B cell (primary cell): ENCODE measurements at regions not wholly inside any gene's neighbourhood (a gene's known extent, or its start where the extent isn't known, plus 50 kb on each side); places are given as distances from the start of the nearest gene placed in this dataset.

ENCODE experiments used
- ATAC-seq: fragments of 200-7000 bp; cut with Tn5 transposase; one replicate; pipeline ENCODE4 v1.10.0; 2021; ENCODE audit warnings: low read depth, mild to moderate bottlenecking, moderate number of reproducible peaks, moderate library complexity
- CTCF ChIA-PET: fragments of 350-600 bp; sonication (Branson Sonifier 250); formaldehyde crosslinking; loops from one replicate; lab custom pipeline; 2021; ENCODE audit warnings: antibody characterized with exemption, inconsistent platforms; lab: Charles Lee
- POLR2A ChIA-PET: fragments of 350-600 bp; sonication (Branson Sonifier 250); formaldehyde crosslinking; loops from one replicate; lab custom pipeline; 2021; ENCODE audit warnings: antibody characterized with exemption; lab: Charles Lee
- DNase-seq: peaks from one replicate; pipeline ENCODE4 v3.0.0; 2013
- H2AFZ ChIP-seq: 2 replicates; pipeline ENCODE4 v1.6.1; 2012; ENCODE audit warnings: mild to moderate bottlenecking, low read depth, low read length; ENCODE audit not compliant: insufficient read depth, poor library complexity, severe bottlenecking
- H3K27ac ChIP-seq, 2 donors: 1 replicate in 1 of 2; 2 replicates in 1 of 2; pipeline ENCODE4 v1.5.1; 2012 to 2013; ENCODE audit warnings: low read length in 2 of 2, mild to moderate bottlenecking in 2 of 2, moderate library complexity in 1 of 2
- H3K27me3 ChIP-seq, 4 experiments: fragments of 200-600 bp in 1 of 4; sonication (generic) in 1 of 4; replicated peaks in 1 of 4; 1 replicate in 2 of 4; 2 replicates in 2 of 4; pipeline versions ENCODE4 v1.6.1 to v1.7.0; 2013 to 2016; ENCODE audit warnings: low read length in 3 of 4, mild to moderate bottlenecking in 2 of 4, mixed read lengths in 1 of 4, moderate library complexity in 1 of 4; ENCODE audit not compliant: insufficient read depth in 4 of 4, control insufficient read depth in 3 of 4; ENCODE audit errors: control extremely low read depth in 1 of 4
- H3K36me3 ChIP-seq, 2 experiments: replicated peaks in 1 of 2; 1 replicate in 1 of 2; 2 replicates in 1 of 2; pipeline versions ENCODE4 v1.6.1 to v1.7.1; 2013; ENCODE audit warnings: low read length in 1 of 2; ENCODE audit not compliant: insufficient read depth in 2 of 2, control insufficient read depth in 1 of 2; ENCODE audit errors: control extremely low read depth in 1 of 2, extremely low read depth in 1 of 2
- H3K4me1 ChIP-seq, 2 donors: fragments of 200-600 bp in 1 of 2; sonication (generic) in 1 of 2; 1 replicate in 1 of 2; 2 replicates in 1 of 2; pipeline versions ENCODE4 v1.5.1 to v1.6.1; 2013 to 2017; ENCODE audit warnings: low read length in 2 of 2; ENCODE audit not compliant: control insufficient read depth in 2 of 2, insufficient read depth in 2 of 2
- H3K4me2 ChIP-seq: replicated peaks from 2 replicates; pipeline ENCODE3; 2012; ENCODE audit warnings: mild to moderate bottlenecking, low read depth, low read length; ENCODE audit not compliant: poor library complexity, severe bottlenecking
- H3K4me3 ChIP-seq, 5 experiments: fragments of 200-600 bp in 1 of 5; sonication (generic) in 1 of 5; 1 replicate in 3 of 5; 2 replicates in 2 of 5; pipeline versions ENCODE4 v1.5.1 to v1.7.0; 2011 to 2016; ENCODE audit warnings: low read length in 4 of 5, mild to moderate bottlenecking in 4 of 5, low read depth in 2 of 5, control low read depth in 1 of 5, moderate library complexity in 1 of 5; ENCODE audit not compliant: insufficient read depth in 1 of 5; ENCODE audit errors: control extremely low read depth in 1 of 5, extremely low read depth in 1 of 5
- H3K79me2 ChIP-seq: fragments of 200-600 bp; sonication (generic); one replicate; pipeline ENCODE4 v1.6.0; 2016; ENCODE audit warnings: low read length; ENCODE audit not compliant: control insufficient read depth, insufficient read depth
- H3K9ac ChIP-seq: fragments of 200-600 bp; sonication (generic); 2 replicates; pipeline ENCODE4 v1.6.1; 2017; ENCODE audit warnings: mild to moderate bottlenecking, low read length, moderate library complexity
- H3K9me3 ChIP-seq, 3 donors: one replicate each; pipeline versions ENCODE4 v1.6.1 to v1.7.1; 2013; ENCODE audit warnings: low read length in 2 of 3; ENCODE audit not compliant: control insufficient read depth in 2 of 3, insufficient read depth in 1 of 3; ENCODE audit errors: control extremely low read depth in 1 of 3
- H4K20me1 ChIP-seq: 2 replicates; pipeline ENCODE4 v1.6.0; 2012; ENCODE audit warnings: mild to moderate bottlenecking, low read length; ENCODE audit not compliant: insufficient read depth, control insufficient read depth, poor library complexity, severe bottlenecking
- H3K27ac Mint-ChIP-seq: one replicate; pipeline ENCODE4 v1.8.0; 2021; ENCODE audit warnings: mixed read lengths
- H3K27me3 Mint-ChIP-seq: one replicate; pipeline ENCODE4 v1.8.0; 2021; ENCODE audit warnings: mixed read lengths
- H3K4me1 Mint-ChIP-seq: one replicate; pipeline ENCODE4 v1.8.0; 2021; ENCODE audit warnings: mixed read lengths
- H3K4me3 Mint-ChIP-seq: one replicate; pipeline ENCODE4 v1.8.0; 2021; ENCODE audit warnings: mixed read lengths
- H3K9me3 Mint-ChIP-seq: one replicate; pipeline ENCODE4 v1.8.0; 2022; ENCODE audit warnings: mixed read lengths; ENCODE audit not compliant: insufficient read depth
- CTCF ChIP-seq: fragments of 200-600 bp; IDR thresholded peaks from one replicate; pipeline ENCODE4 v1.8.0; 2022; ENCODE audit warnings: antibody characterized with exemption, mild to moderate bottlenecking
- EZH2 ChIP-seq: IDR thresholded peaks from 2 replicates; pipeline ENCODE4 v1.6.1; 2012; ENCODE audit warnings: borderline replicate concordance, low read depth, mild to moderate bottlenecking, moderate library complexity, low read length; ENCODE audit not compliant: insufficient read depth, poor library complexity, severe bottlenecking
- WGBS: methylation state at CpG from one replicate; pipeline ENCODE4 v1.1.5; 2013; ENCODE audit warnings: missing lambda C conversion rate; ENCODE audit not compliant: insufficient coverage; 5-methylcytosine and 5-hydroxymethylcytosine counted together
- intact Hi-C: fragments of 100-400 bp; cut with micrococcal nuclease; formaldehyde crosslinking; loops from one replicate; pipeline ENCODE4 v1.10.0; 2022

GRCh38 chr10:10727812-10728211, 289.9 kb upstream of the CELF2 start:
- Mint-ChIP-seq H3K4me1 (no peaks in the 10 kb centered on the region), H3K27me3 (peaks cover 4% of the 10 kb centered on the region), H3K9me3 (no peaks in the 10 kb centered on the region), H3K4me3 (no peak overlapping the region), H3K27ac (no peak overlapping the region)
- H3K9me3 ChIP-seq = no peaks in the 10 kb centered on the region
- DNase-seq (no peak), ATAC-seq (no peak)
- H3K27ac ChIP-seq = no peak overlapping the region
- no peak overlapping the region for H3K4me3 ChIP-seq
- CTCF ChIA-PET = no interaction called here
- H3K79me2 ChIP-seq = no peaks in the 10 kb centered on the region
- H3K36me3 ChIP-seq = no peaks in the 10 kb centered on the region
- POLR2A ChIA-PET = no interaction called here
- H4K20me1 ChIP-seq = no peaks in the 10 kb centered on the region
- 97% methylated on average over 3 of the region's 5 CpGs for WGBS
- H3K9ac ChIP-seq = no peak overlapping the region
- H3K4me1 ChIP-seq = no peaks in the 10 kb centered on the region
- H3K4me2 ChIP-seq = no peak overlapping the region
- intact Hi-C loops = no loop called here
- TF ChIP-seq CTCF (no peak), EZH2 (no peak)
- H2AFZ ChIP-seq = no peak overlapping the region
- H3K27me3 ChIP-seq = no peaks in the 10 kb centered on the region

GRCh38 chr10:10730471-10731043, 287.1 kb upstream of the CELF2 start:
- Mint-ChIP-seq H3K27ac (no peak overlapping the region), H3K4me3 (no peak overlapping the region), H3K27me3 (no peaks in the 10 kb centered on the region), H3K9me3 (no peaks in the 10 kb centered on the region), H3K4me1 (no peaks in the 10 kb centered on the region)
- Histone ChIP-seq H3K79me2 (no peaks in the 10 kb centered on the region), H3K9ac (no peak overlapping the region), H3K9me3 (no peaks in the 10 kb centered on the region), H3K4me3 (no peak overlapping the region), H3K36me3 (no peaks in the 10 kb centered on the region), H3K27me3 (no peaks in the 10 kb centered on the region), H3K4me1 (no peaks in the 10 kb centered on the region), H2AFZ (no peak overlapping the region), H4K20me1 (no peaks in the 10 kb centered on the region), H3K27ac (no peak overlapping the region), H3K4me2 (no peak overlapping the region)
- ChIA-PET CTCF (no interaction called here), POLR2A (no interaction called here)
- no peak for DNase-seq
- intact Hi-C loops = no loop called here
- WGBS = 75% methylated on average over 2 of the region's 5 CpGs
- ATAC-seq = no peak
- TF ChIP-seq EZH2 = no peak
- TF ChIP-seq CTCF = no peak
